ENCODE measurements at regions not wholly inside any gene's neighbourhood (a gene's known extent, or its start where the extent isn't known, plus 50 kb on each side); places are given as distances from the start of the nearest gene placed in this dataset.

- TF ChIP-seq, protein P1, sequence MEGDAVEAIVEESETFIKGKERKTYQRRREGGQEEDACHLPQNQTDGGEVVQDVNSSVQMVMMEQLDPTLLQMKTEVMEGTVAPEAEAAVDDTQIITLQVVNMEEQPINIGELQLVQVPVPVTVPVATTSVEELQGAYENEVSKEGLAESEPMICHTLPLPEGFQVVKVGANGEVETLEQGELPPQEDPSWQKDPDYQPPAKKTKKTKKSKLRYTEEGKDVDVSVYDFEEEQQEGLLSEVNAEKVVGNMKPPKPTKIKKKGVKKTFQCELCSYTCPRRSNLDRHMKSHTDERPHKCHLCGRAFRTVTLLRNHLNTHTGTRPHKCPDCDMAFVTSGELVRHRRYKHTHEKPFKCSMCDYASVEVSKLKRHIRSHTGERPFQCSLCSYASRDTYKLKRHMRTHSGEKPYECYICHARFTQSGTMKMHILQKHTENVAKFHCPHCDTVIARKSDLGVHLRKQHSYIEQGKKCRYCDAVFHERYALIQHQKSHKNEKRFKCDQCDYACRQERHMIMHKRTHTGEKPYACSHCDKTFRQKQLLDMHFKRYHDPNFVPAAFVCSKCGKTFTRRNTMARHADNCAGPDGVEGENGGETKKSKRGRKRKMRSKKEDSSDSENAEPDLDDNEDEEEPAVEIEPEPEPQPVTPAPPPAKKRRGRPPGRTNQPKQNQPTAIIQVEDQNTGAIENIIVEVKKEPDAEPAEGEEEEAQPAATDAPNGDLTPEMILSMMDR (IDR thresholded peaks at IDR 0.05; ENCODE audit: low read depth, low read length), result no peak
- TF ChIP-seq POLR2A (IDR thresholded peaks at IDR 0.05; ENCODE audit: extremely low read depth, insufficient read length), result no peak
These were observed 63.7 kb upstream of the SPINK5 start for GRCh38 chr5:148000036-148000435.

All from NB4 (cell line).